ENCODE measurements at regions not wholly inside any gene's neighbourhood (a gene's known extent, or its start where the extent isn't known, plus 50 kb on each side); places are given as distances from the start of the nearest gene placed in this dataset.

- H3K27me3 ChIP-seq (ENCODE audit: low read depth, low read length) = no peaks in the 10 kb centered on the region
- no peaks in the 10 kb centered on the region for H4K20me1 ChIP-seq (ENCODE audit: insufficient read depth, low read length)
- no peak overlapping the region for H3K9ac ChIP-seq (ENCODE audit: low read length)
- H3K79me2 ChIP-seq (ENCODE audit: low read length) = no peaks in the 10 kb centered on the region
- H3K4me2 ChIP-seq (ENCODE audit: low read length) = no peak overlapping the region
- H2AFZ ChIP-seq (ENCODE audit: low read depth, low read length) = no peak overlapping the region
- TF ChIP-seq EZH2phosphoT487 (IDR thresholded peaks at IDR 0.05; ENCODE audit: low read depth) (no peak), CTCF (IDR thresholded peaks at IDR 0.05; ENCODE audit: low read depth, low read length) (no peak)
- H3K36me3 ChIP-seq (replicated peaks; ENCODE audit: low read depth, low read length) = no peaks in the 10 kb centered on the region
- H3K9me3 ChIP-seq (ENCODE audit: insufficient read depth, low read length) = no peaks in the 10 kb centered on the region
- no peaks in the 10 kb centered on the region for H3K4me1 ChIP-seq (ENCODE audit: low read length)
- no peak overlapping the region for H3K27ac ChIP-seq (ENCODE audit: low read length)
- no peak overlapping the region for H3K4me3 ChIP-seq (ENCODE audit: low read length)
Measured at GRCh38 chr19:56969759-56970178, 129.2 kb upstream of the PEG3 start.

GRCh38 chr19:56971230-56971629 lies 130.7 kb upstream of the PEG3 start:
- Histone ChIP-seq H4K20me1 (ENCODE audit: insufficient read depth, low read length) (no peaks in the 10 kb centered on the region), H3K36me3 (replicated peaks; ENCODE audit: low read depth, low read length) (no peaks in the 10 kb centered on the region), H3K4me1 (ENCODE audit: low read length) (no peaks in the 10 kb centered on the region), H3K27me3 (ENCODE audit: low read depth, low read length) (no peaks in the 10 kb centered on the region), H2AFZ (ENCODE audit: low read depth, low read length) (no peak overlapping the region), H3K9me3 (ENCODE audit: insufficient read depth, low read length) (no peaks in the 10 kb centered on the region), H3K79me2 (ENCODE audit: low read length) (no peaks in the 10 kb centered on the region), H3K4me2 (ENCODE audit: low read length) (no peak overlapping the region), H3K9ac (ENCODE audit: low read length) (no peak overlapping the region), H3K4me3 (ENCODE audit: low read length) (no peak overlapping the region), H3K27ac (ENCODE audit: low read length) (no peak overlapping the region)
- no peak for TF ChIP-seq CTCF (IDR thresholded peaks at IDR 0.05; ENCODE audit: low read depth, low read length)
- no peak for TF ChIP-seq EZH2phosphoT487 (IDR thresholded peaks at IDR 0.05; ENCODE audit: low read depth)

- Histone ChIP-seq H3K4me1 (ENCODE audit: low read length) (no peaks in the 10 kb centered on the region), H3K4me3 (ENCODE audit: low read length) (no peak overlapping the region), H3K27ac (ENCODE audit: low read length) (no peak overlapping the region), H4K20me1 (ENCODE audit: insufficient read depth, low read length) (no peaks in the 10 kb centered on the region), H3K79me2 (ENCODE audit: low read length) (no peaks in the 10 kb centered on the region), H3K9ac (ENCODE audit: low read length) (no peak overlapping the region), H3K4me2 (ENCODE audit: low read length) (no peak overlapping the region), H2AFZ (ENCODE audit: low read depth, low read length) (no peak overlapping the region), H3K27me3 (ENCODE audit: low read depth, low read length) (no peaks in the 10 kb centered on the region), H3K36me3 (replicated peaks; ENCODE audit: low read depth, low read length) (no peaks in the 10 kb centered on the region), H3K9me3 (ENCODE audit: insufficient read depth, low read length) (no peaks in the 10 kb centered on the region)
- TF ChIP-seq CTCF (IDR thresholded peaks at IDR 0.05; ENCODE audit: low read depth, low read length) = no peak
- no peak for TF ChIP-seq EZH2phosphoT487 (IDR thresholded peaks at IDR 0.05; ENCODE audit: low read depth)
Measured at GRCh38 chr19:56972291-56972841, 131.8 kb upstream of the PEG3 start.

GRCh38 chr19:56973713-56974555 lies 133.4 kb upstream of the PEG3 start:
- Histone ChIP-seq H3K4me2 (ENCODE audit: low read length) (no peak overlapping the region), H3K27me3 (ENCODE audit: low read depth, low read length) (no peaks in the 10 kb centered on the region), H4K20me1 (ENCODE audit: insufficient read depth, low read length) (no peaks in the 10 kb centered on the region), H3K4me1 (ENCODE audit: low read length) (no peaks in the 10 kb centered on the region), H2AFZ (ENCODE audit: low read depth, low read length) (no peak overlapping the region), H3K9me3 (ENCODE audit: insufficient read depth, low read length) (peaks cover under 1% of the 10 kb centered on the region; the same call in 1 of the 2 replicates), H3K36me3 (replicated peaks; ENCODE audit: low read depth, low read length) (no peaks in the 10 kb centered on the region), H3K79me2 (ENCODE audit: low read length) (no peaks in the 10 kb centered on the region), H3K27ac (ENCODE audit: low read length) (no peak overlapping the region), H3K9ac (ENCODE audit: low read length) (no peak overlapping the region), H3K4me3 (ENCODE audit: low read length) (no peak overlapping the region)
- TF ChIP-seq CTCF (IDR thresholded peaks at IDR 0.05; ENCODE audit: low read depth, low read length) = no peak
- no peak for TF ChIP-seq EZH2phosphoT487 (IDR thresholded peaks at IDR 0.05; ENCODE audit: low read depth)
